Astrocyte of the cerebellum (primary cell): ENCODE measurements at regions not wholly inside any gene's neighbourhood (a gene's known extent, or its start where the extent isn't known, plus 50 kb on each side); places are given as distances from the start of the nearest gene placed in this dataset.

ENCODE experiments used
- DNase-seq: peaks from one replicate; pipeline ENCODE4 v3.0.0-alpha.2; 2011; ENCODE audit warnings: low read depth
- H3K4me3 ChIP-seq: 2 replicates; pipeline ENCODE4 v1.5.1; 2011; ENCODE audit warnings: mild to moderate bottlenecking, low read depth, low read length, moderate library complexity
- CTCF ChIP-seq: IDR thresholded peaks from 2 replicates; pipeline ENCODE4 v1.5.1; 2012; ENCODE audit warnings: low read length, low read depth, moderate library complexity, mild to moderate bottlenecking; ENCODE audit errors: missing control alignments
- in situ Hi-C: cut with HindIII; loops from 2 replicates; pipeline ENCODE4 v1.10.0; 2017; ENCODE audit warnings: low sequenced_read_pairs

- in situ Hi-C loops = no loop called here
- no peak overlapping the region for H3K4me3 ChIP-seq
- TF ChIP-seq CTCF = no peak
Observed at GRCh38 chr12:58645946-58646345, 274.4 kb downstream of the LRIG3 start.

DNA sequence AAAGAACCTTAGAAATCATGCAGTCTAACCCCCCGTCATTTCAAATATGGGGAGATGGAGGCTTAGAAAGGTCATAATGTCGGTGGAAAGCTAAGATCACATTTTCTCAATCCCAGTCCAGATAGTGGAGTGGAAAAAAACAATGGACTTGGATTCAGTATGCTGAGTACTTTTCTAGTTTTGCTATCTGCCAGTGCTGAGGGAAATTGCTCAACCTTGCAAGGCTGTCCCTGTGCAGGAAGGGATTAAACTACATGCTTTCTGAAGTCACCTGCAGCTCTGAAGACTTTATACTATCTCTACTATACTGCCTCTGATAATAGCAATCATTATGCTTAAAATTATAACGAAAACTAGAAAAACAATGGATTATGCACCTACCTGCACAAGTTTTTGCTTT is 272.8 kb downstream of the LRIG3 start:
- TF ChIP-seq CTCF = no peak
- in situ Hi-C loops = no loop called here
- DNase-seq = no peak
- no peak overlapping the region for H3K4me3 ChIP-seq

More at GRCh38 chr12:58645946-58646345, 274.4 kb downstream of the LRIG3 start:
- no peak for DNase-seq

DNA sequence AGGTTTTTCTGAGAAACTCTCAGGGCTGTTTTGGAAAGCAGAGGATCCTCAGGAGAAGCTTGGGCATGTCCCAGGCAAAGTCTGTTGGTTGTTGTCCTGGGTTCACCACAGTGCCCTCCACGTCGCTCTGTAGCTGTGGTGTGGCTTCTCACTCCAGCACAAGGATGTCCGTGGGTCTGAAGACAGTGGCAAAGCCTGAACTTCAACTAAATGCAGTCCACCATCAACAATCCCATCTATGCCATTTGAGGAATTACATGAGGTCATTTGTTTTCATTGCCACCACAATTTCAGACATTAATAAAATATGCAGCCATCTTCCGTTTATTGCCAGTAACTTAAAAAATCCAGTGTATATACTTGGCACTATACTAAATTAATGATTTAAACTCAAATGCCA is 272.1 kb downstream of the LRIG3 start:
- in situ Hi-C loops = no loop called here
- no peak for DNase-seq
- no peak for TF ChIP-seq CTCF
- no peak overlapping the region for H3K4me3 ChIP-seq

DNA sequence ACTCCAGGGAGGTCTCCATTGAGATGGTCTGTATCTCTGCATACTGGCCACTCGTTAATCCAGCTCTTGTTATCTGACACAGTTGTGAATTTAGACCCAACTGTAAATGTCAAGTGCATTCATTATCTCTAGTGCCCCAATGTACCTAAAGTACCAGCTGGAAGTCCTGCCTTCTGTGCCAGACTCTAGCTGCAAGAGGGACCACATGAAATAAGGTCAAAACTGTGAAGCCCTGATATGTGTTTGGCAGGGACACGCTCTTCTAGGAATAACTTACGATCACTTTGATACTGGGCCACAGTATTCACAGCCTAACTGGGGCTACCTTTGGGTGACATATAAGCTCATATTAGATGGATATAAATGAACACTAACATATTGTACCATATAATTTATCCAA is 268.5 kb downstream of the LRIG3 start:
- H3K4me3 ChIP-seq = no peak overlapping the region
- in situ Hi-C loops = no loop called here
- no peak for DNase-seq
- no peak for TF ChIP-seq CTCF

- no peak for TF ChIP-seq CTCF
- DNase-seq = no peak
- in situ Hi-C loops = no loop called here
- no peak overlapping the region for H3K4me3 ChIP-seq
Observed at GRCh38 chr12:58654021-58654420, 266.3 kb downstream of the LRIG3 start.

GRCh38 chr12:58655375-58655774 is 264.9 kb downstream of the LRIG3 start:
- in situ Hi-C loops = no loop called here
- DNase-seq = no peak
- H3K4me3 ChIP-seq = no peak overlapping the region
- TF ChIP-seq CTCF = no peak

DNA sequence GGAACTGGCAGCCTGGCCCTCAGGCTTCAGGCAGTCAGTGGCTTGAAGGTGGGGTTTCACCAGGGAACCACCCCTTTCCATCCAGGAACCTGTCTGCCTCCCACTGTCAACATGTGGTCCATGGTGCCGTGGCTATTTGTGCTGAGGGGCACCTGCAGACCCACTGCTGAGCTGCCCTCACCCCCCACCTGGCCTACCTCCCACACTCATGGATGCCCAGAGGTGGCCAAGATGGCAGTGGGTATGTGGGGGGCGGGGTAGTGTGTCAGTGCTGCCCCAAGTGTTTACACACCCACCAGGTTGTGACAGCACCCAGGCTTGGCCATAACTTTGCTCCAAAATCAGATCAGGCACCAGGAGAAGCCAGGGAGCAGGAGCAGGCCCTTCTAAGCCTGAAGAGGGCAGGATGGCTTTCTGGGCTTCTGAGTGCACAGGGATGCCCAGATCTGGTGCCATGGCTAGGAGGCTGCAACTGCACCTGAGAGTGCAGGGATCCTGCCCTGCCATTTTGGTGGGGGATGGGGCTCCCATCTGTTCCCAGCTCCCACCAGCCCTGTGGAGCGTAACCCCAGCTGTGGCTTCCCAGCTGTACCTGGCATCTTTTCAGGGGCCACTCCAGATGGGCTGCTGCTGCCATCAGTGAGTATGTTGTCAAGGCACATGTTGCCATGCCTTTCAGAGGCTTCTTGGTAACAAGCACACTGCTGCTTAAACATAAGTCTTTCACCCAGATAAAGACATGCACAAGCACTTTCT is 263.9 kb downstream of the LRIG3 start:
- no peak for TF ChIP-seq CTCF
- DNase-seq = no peak
- H3K4me3 ChIP-seq = no peak overlapping the region
- in situ Hi-C loops = no loop called here
